DOHH2 (cell line): ENCODE measurements at regions not wholly inside any gene's neighbourhood (a gene's known extent, or its start where the extent isn't known, plus 50 kb on each side); places are given as distances from the start of the nearest gene placed in this dataset.

ENCODE experiments used
- H3F3A ChIP-seq: fragments of 200-600 bp; sonication (generic), shearing (Covaris generic); 2 replicates; pipeline ENCODE4 v1.6.0; 2016; ENCODE audit warnings: antibody characterized with exemption, mild to moderate bottlenecking; ENCODE audit not compliant: control insufficient read depth, insufficient read depth
- H3K27ac ChIP-seq: fragments of 200-600 bp; sonication (generic); 2 replicates; pipeline ENCODE4 v1.5.1; 2014; ENCODE audit warnings: low read depth, mild to moderate bottlenecking, low read length, moderate library complexity
- H3K27me3 ChIP-seq: fragments of 200-600 bp; sonication (generic); 2 replicates; pipeline ENCODE4 v1.6.1; 2014; ENCODE audit warnings: mild to moderate bottlenecking, low read length, mixed read lengths; ENCODE audit not compliant: control insufficient read depth
- H3K36me3 ChIP-seq: fragments of 200-600 bp; sonication (generic); 2 replicates; pipeline ENCODE4 v1.6.1; 2014; ENCODE audit warnings: mild to moderate bottlenecking, low read length, moderate library complexity, mixed read lengths; ENCODE audit not compliant: control insufficient read depth
- H3K4me1 ChIP-seq: fragments of 200-600 bp; sonication (generic); 2 replicates; pipeline ENCODE4 v1.6.1; 2014; ENCODE audit warnings: mild to moderate bottlenecking, low read length, mixed read lengths; ENCODE audit not compliant: control insufficient read depth
- H3K4me2 ChIP-seq: fragments of 200-600 bp; sonication (generic); 2 replicates; pipeline ENCODE4 v1.6.0; 2014; ENCODE audit warnings: mild to moderate bottlenecking, low read length, moderate library complexity
- H3K4me3 ChIP-seq: fragments of 200-600 bp; sonication (generic); 2 replicates; pipeline ENCODE4 v1.5.1; 2014; ENCODE audit warnings: mild to moderate bottlenecking, low read length, mixed read lengths
- H3K79me2 ChIP-seq: fragments of 200-600 bp; sonication (generic); 2 replicates; pipeline ENCODE4 v1.6.1; 2014; ENCODE audit warnings: mild to moderate bottlenecking, low read length, mixed read lengths; ENCODE audit not compliant: control insufficient read depth
- H3K9me2 ChIP-seq: fragments of 200-600 bp; sonication (generic); replicated peaks from 2 replicates; pipeline ENCODE4 v1.6.1; 2014; ENCODE audit warnings: mild to moderate bottlenecking, low read length, mixed read lengths; ENCODE audit not compliant: control insufficient read depth
- H3K9me3 ChIP-seq: fragments of 200-600 bp; sonication (generic); 2 replicates; pipeline ENCODE4 v1.6.1; 2014; ENCODE audit warnings: antibody characterized with exemption, low read length, mixed read lengths; ENCODE audit not compliant: control insufficient read depth, insufficient read depth
- H4K20me1 ChIP-seq: fragments of 200-600 bp; sonication (generic); 2 replicates; pipeline ENCODE4 v1.6.0; 2014; ENCODE audit warnings: low read depth, mild to moderate bottlenecking, antibody characterized with exemption, low read length, moderate library complexity; ENCODE audit not compliant: control insufficient read depth, insufficient read depth
- CTCF ChIP-seq: fragments of 200-600 bp; sonication (generic); IDR thresholded peaks from one replicate; pipeline ENCODE4 v1.5.1; 2014; ENCODE audit warnings: antibody characterized with exemption, mild to moderate bottlenecking, low read depth, low read length; ENCODE audit not compliant: poor library complexity, severe bottlenecking
- EZH2phosphoT487 ChIP-seq: fragments of 200-600 bp; sonication (generic); IDR thresholded peaks from 2 replicates; pipeline ENCODE4 v1.6.1; 2017; ENCODE audit warnings: borderline replicate concordance, mild to moderate bottlenecking, antibody characterized with exemption, low read length, moderate library complexity, mixed read lengths

GRCh38 chr4:79759793-79760192 is 313.2 kb downstream of the ANTXR2 start:
- H3F3A ChIP-seq: no peaks in the 10 kb centered on the region
- TF ChIP-seq EZH2phosphoT487 (no peak), CTCF (no peak)
- H4K20me1 ChIP-seq: no peaks in the 10 kb centered on the region
- H3K27ac ChIP-seq: no peak overlapping the region
- H3K9me3 ChIP-seq: no peaks in the 10 kb centered on the region
- H3K4me1 ChIP-seq: no peaks in the 10 kb centered on the region
- no peaks in the 10 kb centered on the region for H3K79me2 ChIP-seq
- H3K4me3 ChIP-seq: no peak overlapping the region
- H3K9me2 ChIP-seq: no peaks in the 10 kb centered on the region
- no peak overlapping the region for H3K4me2 ChIP-seq
- no peaks in the 10 kb centered on the region for H3K36me3 ChIP-seq
- H3K27me3 ChIP-seq: no peaks in the 10 kb centered on the region

GRCh38 chr4:79757600-79757999 is 315.4 kb downstream of the ANTXR2 start:
- Histone ChIP-seq H3K4me2 (no peak overlapping the region), H3F3A (no peaks in the 10 kb centered on the region), H4K20me1 (no peaks in the 10 kb centered on the region), H3K27me3 (no peaks in the 10 kb centered on the region), H3K27ac (no peak overlapping the region), H3K36me3 (no peaks in the 10 kb centered on the region), H3K79me2 (no peaks in the 10 kb centered on the region), H3K9me3 (no peaks in the 10 kb centered on the region), H3K4me3 (no peak overlapping the region), H3K4me1 (no peaks in the 10 kb centered on the region), H3K9me2 (no peaks in the 10 kb centered on the region)
- TF ChIP-seq EZH2phosphoT487 (no peak), CTCF (no peak)

- Histone ChIP-seq H3K9me3 (no peaks in the 10 kb centered on the region), H3K27me3 (no peaks in the 10 kb centered on the region), H3K79me2 (no peaks in the 10 kb centered on the region), H3K4me3 (no peak overlapping the region), H3K27ac (no peak overlapping the region), H3K9me2 (no peaks in the 10 kb centered on the region), H3K4me1 (no peaks in the 10 kb centered on the region), H4K20me1 (no peaks in the 10 kb centered on the region), H3F3A (no peaks in the 10 kb centered on the region), H3K36me3 (no peaks in the 10 kb centered on the region), H3K4me2 (no peak overlapping the region)
- TF ChIP-seq EZH2phosphoT487: no peak
- TF ChIP-seq CTCF: no peak
These were observed 316.7 kb downstream of the ANTXR2 start for GRCh38 chr4:79756140-79756895.
